C4-2B (cell line): ENCODE measurements at regions not wholly inside any gene's neighbourhood (a gene's known extent, or its start where the extent isn't known, plus 50 kb on each side); places are given as distances from the start of the nearest gene placed in this dataset.

Experiments used
- CTCF ChIP-seq: fragments of 450-650 bp; conservative IDR thresholded peaks from 2 replicates; pipeline ENCODE4 v1.5.1; 2017; ENCODE audit warnings: mild to moderate bottlenecking
- ZFX ChIP-seq: fragments of 450-650 bp; IDR thresholded peaks from 2 replicates; pipeline ENCODE4 v1.6.1; 2017

DNA sequence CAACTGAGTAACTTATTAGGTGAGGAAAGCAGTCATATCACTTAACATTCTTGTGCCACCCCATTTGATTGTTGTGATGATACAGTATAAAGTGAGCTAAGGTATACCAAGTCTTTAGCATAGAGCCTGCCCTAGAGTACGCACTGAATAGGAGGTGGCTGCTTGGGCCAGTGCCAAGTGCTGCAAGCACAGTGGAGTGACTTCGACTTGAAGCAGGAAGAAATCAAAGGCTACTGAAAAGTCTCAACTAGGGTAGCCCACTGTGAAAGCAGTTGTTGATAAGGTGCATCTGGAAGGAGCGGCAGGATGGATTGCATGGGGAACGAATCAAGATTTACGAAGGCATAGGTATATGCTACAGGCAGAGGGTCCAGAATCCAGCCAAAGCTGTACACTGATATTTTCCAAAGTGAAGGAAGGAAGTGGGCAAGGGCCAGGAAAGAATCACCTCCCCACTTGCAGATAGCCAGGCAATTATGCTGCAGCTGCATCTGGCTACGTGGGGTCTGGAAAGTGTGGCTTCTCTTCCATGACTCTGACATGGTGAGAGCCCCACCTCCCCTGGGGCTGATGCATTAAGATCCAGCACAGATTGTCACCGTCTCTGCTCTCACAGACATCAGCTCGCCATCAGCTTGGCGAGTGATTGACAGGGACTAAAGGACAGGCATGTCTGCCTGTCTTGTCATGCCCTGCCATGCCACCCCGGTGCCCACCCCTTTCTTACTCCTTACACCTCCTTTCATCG, 287.0 kb upstream of the PLXNA2 start:
- TF ChIP-seq CTCF (no peak), ZFX (no peak)
